GM21526 (cell line): ENCODE measurements at regions not wholly inside any gene's neighbourhood (a gene's known extent, or its start where the extent isn't known, plus 50 kb on each side); places are given as distances from the start of the nearest gene placed in this dataset.
"Not testable (repeated sequence)": the region's sequence is repeated elsewhere in the genome, so short reads cannot be mapped to it uniquely, and the experiment has no call there.

Experiments
- ATAC-seq: cut with Tn5 transposase; IDR thresholded peaks from one replicate; pipeline ENCODE4 v1.9.1; 2021; ENCODE audit warnings: moderate library complexity; ENCODE audit not compliant: unreplicated experiment, low FRiP score

DNA sequence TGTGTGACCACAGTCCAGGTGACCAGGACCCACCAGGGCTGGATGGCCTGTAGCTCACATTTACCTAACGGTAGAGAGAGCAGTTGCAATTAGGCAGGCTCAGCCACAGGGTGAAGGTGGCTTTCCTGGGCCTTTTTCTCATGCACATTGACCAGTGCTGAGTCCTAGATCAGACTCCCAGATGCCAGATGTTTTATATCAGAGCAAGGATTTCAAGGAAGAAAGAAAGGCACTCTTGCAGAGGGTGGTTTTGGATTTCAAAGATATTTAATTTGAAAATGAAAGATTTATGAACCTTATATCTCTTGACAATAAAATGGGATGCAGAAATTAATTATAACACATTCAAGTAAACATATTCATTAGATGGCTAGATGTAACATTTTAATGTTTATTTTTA is 694.2 kb upstream of the GYPC start:
- no peak for ATAC-seq

- ATAC-seq = no peak
Observed at GRCh38 chr2:125979886-125980285, 676.1 kb upstream of the GYPC start.

DNA sequence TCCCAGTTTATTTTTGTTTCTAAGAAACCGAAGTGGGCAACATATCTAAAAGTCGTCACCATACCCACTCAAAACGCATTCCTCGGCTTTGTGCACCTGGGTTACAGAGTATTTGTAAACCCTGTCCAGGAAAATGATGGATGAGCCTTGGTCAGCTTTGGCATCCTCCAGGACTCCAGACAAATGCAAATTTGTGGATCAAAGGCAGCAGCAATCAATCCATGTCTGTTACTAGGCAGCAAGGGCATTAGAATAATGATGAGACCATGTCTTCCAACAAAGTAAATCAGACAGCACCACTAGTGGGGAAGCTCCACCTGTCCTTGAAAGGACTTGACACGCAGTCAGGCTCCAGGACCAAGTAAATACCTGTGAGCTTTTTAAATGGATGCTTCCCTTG is 672.6 kb upstream of the GYPC start:
- no peak for ATAC-seq

DNA sequence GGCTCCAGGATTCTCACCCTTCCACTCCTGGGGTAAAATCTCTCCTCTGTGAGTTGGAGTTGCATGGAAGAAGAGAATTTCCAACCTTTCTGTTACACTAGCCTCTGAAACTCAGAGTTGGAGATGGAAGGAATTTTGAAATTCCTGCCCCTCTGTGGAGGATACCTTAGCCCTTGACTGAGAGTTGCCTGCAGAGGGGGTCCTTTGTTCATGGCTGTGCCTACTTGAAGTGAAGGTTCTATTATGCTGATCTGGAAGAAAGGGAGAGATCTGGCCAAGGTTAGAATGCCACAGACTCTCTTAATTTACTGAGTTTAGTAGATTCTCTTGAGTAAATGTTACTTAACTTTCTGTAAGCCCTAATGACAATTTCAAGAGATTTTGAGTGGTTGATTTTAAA is 626.6 kb upstream of the GYPC start:
- no peak for ATAC-seq

DNA sequence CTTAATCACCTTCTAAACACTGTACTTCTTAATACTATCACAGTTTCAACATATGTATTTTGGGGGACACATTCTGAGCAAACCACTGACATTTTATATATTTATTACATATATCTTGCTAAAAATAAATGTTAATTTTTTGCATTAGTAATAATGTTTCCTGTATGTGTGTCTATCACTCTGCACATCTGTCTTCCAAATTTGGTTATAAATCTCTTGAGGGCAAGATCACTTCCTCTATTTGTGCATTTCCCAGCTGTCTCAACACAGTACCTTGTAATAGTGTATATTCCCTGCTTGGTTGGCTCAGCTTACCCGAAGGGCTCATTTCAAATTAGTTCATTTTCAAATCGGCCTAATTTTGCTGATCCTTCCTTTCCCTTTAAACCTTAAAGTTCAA is 617.1 kb upstream of the GYPC start:
- no peak for ATAC-seq

DNA sequence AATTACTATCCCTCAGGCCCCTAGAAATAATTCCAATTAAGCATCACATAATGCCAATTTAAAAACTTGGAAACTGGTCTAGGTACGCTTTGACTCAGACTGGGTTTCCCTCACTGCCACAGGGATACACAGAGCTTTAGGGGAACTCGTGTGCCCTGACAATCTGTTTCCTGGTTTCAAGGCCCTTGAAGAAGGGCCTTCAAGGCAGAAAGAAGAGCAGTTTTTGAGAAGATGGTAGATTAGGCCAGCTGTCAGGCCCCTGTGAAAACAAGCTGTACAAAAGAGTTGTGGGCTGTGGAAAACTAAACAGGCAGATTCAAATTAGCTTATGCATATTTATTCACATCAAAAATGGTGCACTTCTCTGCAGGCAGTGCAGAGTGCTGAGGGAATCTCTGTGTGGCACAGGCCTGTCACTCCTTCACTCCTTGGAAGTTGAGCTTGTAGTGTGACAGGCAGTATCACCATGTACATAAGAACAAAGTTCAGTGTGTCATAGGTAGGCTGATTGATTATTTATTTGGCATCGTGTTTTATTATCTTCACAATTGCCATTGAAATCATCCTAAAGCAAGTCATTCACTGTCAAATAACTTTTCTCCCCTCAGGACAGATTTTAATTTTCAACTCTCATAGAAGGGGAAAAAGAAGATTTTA is 614.4 kb upstream of the GYPC start:
- no peak for ATAC-seq

GRCh38 chr2:126042089-126042488 is 613.9 kb upstream of the GYPC start:
- ATAC-seq = no peak

DNA sequence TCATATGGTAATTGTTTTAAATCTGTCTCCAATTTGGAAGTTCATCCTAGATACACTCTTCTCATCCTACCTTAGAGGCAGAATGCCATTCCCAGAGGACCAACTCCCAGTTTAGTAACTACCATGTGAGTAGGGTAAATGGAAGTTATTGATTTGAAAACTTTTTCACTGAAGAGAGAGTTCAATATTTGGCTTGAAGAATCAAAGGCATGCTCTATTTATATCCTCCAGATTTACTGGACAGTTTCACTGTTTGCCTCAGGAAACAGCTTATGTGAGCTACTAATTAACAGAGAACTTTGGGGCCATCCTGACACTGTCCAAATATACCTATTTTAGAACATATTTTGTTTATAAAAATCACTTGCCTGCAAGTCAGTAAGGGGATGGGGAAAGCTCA is 607.2 kb upstream of the GYPC start:
- ATAC-seq = no peak

- ATAC-seq = no peak
Observed at GRCh38 chr2:126049461-126049860, 606.5 kb upstream of the GYPC start.

GRCh38 chr2:126050991-126051736 is 604.8 kb upstream of the GYPC start:
- ATAC-seq = no peak

DNA sequence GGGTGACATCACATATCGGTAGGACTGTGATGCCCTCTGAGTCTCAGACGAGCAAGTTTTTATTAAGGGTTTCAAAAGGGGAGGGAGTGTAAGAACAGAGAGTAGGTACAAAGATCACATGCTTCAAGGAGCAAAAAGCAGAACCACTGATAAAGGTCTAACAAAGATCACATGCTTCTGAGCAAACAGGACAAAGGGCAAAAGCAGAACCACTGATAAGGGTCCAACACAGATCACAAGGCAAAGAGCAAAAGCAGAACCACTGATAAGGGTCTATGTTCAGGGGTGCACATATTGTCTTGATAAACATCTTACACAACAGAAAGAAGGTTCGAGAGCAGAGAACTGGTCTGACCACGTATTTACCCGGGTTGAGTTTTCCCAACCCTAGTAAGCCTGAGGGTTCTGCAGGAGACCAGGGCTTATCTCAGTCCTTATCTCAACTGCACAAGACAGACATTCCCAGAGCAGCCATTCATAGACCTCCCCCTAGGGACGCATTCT is 604.2 kb upstream of the GYPC start:
- ATAC-seq = not testable (repeated sequence)

- no peak for ATAC-seq
Observed at GRCh38 chr2:126059379-126059778, 596.6 kb upstream of the GYPC start.

- ATAC-seq = no peak
Observed at GRCh38 chr2:126085011-126085795, 570.8 kb upstream of the GYPC start.

DNA sequence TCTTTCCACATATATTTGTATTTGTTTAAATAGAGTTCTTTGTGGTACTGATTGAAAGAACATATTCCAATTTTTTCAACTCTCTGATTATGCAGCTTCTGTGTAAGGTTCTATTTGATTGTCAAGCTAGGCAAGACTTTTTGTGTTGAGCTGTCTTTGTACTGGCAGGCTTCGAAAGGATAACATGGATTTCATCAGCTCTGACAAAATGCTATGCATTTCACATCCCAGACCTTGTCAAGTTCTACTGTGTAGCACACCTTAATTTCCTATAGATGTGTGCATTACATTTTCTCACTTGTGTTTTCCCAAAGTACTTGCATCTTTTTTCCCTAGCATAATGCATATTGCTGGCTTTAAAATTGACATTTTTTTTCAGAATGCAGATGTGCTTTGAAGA is 555.0 kb upstream of the GYPC start:
- no peak for ATAC-seq

DNA sequence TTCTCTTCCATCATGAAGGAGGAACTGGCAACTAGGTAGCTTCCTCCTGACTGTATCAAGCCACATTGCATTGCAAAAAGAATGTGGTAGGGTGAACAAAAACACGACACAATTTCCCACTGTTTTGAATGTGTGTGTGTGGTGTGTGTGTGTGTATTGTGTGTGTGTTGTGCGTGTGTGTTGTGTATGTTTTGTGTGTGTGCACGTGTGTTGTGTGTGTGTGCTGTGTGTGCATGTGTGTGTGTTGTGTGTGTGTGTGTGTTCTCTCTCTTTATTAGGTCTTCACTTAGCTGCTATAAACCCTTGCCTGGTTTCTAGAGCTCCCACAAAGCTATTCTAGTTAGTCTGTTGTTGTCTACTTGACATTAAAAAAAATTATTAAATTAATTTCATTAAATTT is 550.0 kb upstream of the GYPC start:
- ATAC-seq = no peak

DNA sequence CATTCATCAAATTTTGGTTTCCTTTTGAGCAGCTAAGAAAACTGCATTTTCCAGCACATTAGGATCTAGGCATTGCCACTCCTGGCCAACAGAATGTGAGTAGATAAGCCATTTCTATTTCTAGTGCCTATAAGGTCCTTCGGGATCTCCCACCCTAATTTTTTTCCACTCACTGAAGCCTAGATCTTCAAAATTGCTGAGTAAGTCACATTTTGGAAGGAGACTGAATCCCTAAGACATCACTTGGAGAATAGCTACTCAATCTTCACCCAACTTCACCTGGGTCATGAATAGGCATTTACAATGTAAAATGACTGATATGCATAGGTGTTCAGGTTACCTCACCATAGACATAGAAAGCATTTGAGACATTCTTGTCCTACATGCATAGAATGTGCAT is 548.1 kb upstream of the GYPC start:
- no peak for ATAC-seq

- no peak for ATAC-seq
Observed at GRCh38 chr2:126115975-126116374, 540.0 kb upstream of the GYPC start.

- no peak for ATAC-seq
Observed at GRCh38 chr2:126117886-126118285, 538.1 kb upstream of the GYPC start.

DNA sequence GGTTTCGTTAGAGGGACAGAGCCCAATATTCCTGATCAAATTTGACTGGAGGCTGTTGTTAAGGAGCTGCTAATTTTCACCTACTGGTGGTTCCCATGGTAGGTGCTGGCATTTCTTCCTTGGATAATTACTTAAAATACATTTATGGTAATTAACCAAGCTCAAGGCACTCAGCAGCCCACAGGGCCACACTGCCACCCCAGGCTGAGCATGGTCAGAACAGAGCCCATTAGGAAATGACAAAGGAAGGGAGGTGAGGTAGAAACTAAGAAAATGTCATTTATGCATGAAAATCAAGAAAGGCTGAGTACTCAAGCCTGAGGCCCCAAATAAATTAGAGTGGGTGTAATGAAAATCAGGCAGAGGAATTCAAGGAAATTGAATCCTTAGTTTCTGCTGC is 510.2 kb upstream of the GYPC start:
- no peak for ATAC-seq

DNA sequence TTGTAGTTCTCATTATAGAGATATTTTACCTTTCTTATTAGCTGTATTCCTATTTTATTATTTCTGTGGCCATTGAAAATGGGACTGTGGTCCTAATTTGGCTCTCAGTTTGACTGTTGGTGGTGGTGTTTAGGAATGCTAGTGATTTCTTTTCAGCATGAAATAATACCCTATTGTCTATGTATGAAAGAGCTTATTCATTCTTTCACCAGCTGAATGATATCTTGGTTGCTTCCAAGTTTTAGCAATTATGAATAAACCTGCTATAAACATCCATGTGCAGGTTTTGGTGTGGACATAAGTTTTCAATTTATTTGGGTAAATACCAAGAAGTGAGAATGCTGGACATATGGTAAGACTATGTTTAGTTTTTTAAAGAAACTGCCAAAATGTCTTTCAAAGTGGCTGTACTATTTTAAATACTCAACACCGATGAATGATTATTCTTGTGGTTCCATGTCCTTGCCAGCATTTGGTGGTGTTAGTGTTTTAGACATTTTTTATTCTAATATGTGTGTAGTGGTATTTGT is 501.6 kb upstream of the GYPC start:
- ATAC-seq = no peak

- not testable (repeated sequence) for ATAC-seq
Observed at GRCh38 chr2:126160950-126161349, 495.0 kb upstream of the GYPC start.
